Kidney tubule cell (primary cell): ENCODE measurements at regions not wholly inside any gene's neighbourhood (a gene's known extent, or its start where the extent isn't known, plus 50 kb on each side); places are given as distances from the start of the nearest gene placed in this dataset.

ENCODE experiments used
- DNase-seq: peaks from one replicate; pipeline ENCODE4 v3.0.0-alpha.2; 2018; ENCODE audit warnings: low spot score

DNA sequence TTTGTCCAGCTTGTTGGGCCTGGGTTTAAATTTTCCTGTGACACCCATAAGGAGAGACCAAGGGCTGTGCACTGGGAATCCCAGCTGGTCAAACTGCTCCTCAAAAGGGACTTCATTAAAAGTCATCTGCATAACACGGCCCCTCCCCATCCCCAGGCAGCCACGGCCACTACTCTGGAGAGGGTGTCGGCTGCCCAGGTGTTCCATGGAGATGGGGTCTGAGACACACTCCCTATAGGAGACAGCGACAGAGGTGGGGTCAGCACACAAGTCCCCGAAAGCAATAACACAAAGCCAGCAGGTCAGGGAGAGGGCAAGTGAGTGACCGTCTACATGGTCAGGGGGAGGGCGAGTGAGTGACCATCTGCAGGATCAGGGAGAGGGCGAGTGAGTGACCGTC lies 75.6 kb upstream of the BCL11B start:
- DNase-seq, result no peak

DNA sequence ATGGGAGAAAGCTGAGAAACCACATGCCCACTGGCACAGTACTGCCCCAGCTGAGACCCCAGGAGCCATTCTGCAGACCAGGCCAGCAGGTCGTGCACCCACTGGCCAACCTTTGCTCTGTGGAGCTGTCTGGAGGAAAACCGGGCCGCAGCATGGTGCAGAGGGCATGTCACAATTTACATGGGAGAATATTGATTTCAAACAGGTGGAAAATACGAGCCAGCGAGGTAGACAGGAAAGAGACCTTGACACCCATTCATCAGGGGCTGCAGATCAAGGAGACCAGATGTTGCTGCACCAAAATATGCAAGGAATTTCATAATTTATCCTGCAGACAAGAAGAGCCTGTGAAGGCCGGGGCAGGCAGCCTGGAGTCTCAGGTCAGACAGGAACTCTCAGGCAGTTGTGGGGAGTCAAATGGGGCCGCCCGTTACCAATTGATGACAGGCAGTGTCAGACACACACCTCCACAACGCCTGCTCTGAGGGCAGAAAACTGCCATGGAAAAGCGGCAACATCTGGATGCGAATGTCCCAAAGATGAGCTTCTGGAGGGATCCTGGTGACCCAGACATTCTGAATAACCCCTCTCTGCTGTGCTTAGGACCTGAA lies 74.6 kb upstream of the BCL11B start:
- DNase-seq, result no peak

DNA sequence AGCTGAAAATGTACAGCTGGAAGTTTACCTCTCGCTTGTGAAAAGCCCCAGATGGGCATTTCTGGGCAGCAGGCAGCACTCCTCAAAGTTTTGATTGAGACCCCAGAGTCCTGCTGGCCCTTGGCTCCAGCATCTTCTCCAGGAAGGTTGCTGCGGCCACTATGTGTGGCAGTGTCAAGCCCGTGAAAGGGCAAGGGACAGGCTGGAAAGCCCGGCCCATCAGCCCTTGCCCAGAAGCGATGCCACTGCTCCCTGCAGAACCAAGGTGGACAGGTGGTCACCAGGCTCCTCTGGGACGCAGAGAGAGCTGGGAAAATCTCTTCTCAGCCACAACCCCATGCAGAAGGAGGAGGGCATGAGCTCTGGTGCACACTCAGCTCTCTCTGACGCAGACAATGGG lies 73.5 kb upstream of the BCL11B start:
- no peak for DNase-seq

DNA sequence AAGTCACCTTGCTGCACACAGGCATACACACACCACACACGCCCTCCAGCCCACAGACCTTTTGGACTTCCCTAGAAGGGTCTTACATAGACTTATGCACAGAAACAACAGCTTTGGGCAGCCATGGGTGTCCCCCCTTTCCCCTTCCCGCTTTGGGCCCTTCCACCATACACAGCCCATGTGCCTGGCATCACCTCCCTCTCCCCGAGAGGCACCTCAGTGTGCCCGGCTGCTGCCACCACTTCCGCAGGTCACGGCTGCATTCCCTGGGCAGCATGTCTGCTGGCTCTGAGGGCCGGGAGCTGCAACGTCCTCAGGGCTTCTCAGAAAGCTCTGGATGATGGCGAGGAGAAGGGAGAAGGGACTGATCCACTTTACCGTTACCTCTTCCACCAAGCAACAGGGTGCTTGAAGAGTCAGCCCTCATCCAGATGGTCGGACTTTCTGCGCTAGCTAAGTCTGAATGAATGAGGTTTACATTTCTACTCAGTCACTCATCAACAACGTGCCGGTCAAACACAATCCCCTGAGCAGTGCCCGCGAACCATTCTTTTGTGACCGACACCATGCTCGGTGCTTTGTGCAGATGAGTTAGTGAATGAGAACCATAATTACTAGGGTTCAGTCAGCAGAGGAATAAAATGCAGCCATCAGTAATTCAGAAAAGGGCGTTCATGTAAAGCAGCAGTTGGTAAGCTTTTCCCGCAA lies 72.2 kb upstream of the BCL11B start:
- DNase-seq, result no peak

DNA sequence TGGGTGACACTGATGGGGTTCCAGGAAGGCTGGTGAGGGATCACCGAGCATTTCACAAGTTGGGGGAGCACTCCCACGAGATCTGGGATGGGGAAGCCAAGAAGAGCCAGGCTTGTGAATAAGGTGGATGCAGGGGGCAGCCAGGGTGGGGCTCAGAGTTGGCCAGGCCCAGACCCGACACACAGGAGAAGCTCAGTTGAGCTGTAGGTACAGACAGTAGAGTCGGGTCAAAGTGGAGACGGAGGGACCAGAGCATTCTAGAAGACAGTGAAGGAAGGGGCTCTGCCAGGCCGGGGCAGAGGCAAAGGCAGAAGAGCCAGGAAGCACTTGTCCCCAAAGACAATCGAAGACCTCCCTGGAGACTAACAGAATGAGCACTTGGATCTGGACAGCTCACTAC lies 70.9 kb upstream of the BCL11B start:
- DNase-seq, result no peak

DNA sequence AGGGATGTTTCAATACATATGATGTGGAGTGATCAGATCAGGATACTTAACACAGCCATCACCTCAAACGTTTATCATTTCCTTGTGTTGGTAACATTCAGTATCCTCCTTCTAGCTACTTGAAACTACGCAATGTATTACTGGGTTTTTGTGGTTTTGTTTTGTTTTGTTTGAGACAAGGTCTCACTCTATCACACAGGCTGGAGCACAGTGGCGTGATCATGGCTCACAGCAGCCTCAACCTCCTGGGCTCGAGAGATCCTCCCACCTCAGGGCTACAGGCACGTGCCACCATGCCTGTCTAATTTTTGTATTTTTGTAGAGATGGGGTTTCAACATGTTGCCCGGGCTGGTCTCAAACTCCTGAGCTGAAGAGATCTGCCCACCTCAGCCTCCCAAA lies 70.2 kb upstream of the BCL11B start:
- no peak for DNase-seq

DNA sequence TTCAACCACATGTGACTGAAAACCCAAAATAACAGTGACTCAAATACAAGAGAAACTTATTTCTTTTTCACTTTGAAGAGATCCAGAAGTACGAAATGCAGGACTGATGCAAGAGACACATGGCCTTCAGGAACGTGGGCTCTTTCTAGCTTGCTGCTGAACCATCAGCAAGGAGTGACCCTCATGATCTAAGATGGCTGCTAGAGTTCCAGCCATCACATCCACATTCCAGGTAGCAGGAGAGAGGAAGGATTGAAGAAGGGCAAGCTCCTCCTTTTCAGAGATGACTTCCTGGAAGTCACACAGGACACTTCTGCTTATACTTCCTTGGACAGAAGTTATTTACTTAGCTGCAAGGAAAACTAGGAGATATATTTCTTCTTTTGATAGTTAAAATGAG lies 67.6 kb upstream of the BCL11B start:
- DNase-seq, result no peak

DNA sequence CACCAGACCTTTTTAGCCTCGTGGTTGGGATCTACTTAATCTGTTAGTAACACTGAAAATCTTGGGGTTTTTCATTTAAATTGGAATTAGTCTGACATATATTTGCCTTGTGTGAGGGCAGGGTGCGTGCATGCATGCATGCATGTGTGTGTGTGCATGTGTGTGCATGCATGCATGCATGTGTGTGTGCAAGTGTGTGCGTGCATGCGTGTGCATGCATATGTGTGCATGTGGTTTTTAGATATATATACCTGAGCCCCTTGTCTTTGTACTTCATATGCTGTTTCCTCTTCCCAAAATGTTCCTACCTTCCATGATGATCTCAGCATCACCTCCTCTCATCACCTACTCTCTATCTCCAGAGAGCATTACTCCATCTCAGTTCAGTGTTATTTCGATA lies 66.3 kb upstream of the BCL11B start:
- DNase-seq, result no peak

DNA sequence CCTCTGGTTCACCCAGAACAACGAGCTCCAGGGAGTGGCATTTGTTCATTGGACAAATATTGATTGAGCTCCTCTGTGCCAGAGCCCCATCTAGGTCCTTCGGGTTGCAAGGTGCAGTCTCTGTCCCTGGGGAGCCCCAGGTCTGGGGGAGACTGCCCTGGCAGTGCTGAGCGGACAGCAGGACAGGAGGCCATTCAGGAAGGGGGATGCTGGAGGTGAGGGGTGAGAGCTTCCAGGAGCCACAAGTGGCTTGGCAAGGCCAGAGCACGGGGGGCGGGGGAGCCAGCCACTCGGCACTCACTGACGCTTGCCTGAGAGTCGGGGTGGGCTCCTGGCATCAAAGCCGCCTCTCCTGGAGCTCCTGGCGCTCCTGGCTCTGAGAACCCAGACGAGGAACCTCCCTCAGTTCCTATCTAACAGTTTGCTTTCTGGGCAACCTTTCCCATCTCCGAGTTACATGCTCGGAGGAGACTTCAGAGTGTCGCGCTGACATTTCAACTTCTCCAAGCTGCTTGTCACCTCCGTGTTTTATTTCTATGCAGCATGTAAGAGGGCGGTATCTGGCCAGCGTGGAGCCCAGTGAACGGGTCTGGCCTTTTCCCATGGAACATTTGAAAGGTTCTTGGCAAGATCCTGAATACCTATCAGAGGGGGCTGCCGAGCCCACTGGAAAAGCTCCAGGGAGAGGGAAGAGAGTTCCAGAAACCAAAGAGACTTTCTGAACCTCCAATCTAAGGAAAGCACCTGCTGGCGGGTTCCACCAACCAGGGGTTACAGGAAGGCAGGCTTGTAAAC lies 62.0 kb upstream of the BCL11B start:
- no peak for DNase-seq

DNA sequence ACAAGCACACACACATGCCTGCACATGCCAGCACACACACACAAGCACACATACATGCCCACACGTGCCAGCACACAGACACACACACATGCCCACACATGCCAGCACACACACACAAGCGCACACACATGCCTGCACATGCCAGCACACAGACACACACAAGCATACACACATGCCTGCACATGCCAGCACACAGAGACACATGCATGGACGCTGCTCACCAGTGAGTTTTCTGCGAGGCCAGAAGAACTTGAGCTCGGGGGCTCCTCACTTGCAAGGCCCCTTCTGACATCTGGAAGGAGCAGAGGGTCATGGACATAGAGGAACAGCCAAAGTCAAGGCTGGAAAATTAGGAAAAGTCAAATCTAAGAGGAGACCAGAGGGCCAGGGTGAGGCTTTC lies 61.2 kb upstream of the BCL11B start:
- no peak for DNase-seq

DNA sequence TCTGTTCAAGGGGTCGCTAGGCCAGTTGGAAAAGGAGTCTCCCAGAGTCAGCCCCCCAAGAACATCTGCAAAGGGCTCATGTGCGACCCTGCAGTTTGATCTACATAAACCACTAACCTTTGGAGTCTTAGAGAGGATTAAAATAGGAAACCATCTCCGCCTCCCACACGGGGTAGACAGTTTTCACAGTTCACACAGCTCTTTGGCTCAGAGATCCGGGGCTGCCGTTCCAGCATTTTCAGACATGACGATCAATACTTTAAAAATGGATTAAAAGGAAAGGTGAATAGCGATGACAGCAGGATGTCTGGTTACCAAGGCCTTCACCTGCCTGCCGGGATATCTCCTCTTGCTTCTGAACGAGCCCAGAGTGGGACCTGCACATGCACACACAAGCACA lies 59.8 kb upstream of the BCL11B start:
- no peak for DNase-seq

DNA sequence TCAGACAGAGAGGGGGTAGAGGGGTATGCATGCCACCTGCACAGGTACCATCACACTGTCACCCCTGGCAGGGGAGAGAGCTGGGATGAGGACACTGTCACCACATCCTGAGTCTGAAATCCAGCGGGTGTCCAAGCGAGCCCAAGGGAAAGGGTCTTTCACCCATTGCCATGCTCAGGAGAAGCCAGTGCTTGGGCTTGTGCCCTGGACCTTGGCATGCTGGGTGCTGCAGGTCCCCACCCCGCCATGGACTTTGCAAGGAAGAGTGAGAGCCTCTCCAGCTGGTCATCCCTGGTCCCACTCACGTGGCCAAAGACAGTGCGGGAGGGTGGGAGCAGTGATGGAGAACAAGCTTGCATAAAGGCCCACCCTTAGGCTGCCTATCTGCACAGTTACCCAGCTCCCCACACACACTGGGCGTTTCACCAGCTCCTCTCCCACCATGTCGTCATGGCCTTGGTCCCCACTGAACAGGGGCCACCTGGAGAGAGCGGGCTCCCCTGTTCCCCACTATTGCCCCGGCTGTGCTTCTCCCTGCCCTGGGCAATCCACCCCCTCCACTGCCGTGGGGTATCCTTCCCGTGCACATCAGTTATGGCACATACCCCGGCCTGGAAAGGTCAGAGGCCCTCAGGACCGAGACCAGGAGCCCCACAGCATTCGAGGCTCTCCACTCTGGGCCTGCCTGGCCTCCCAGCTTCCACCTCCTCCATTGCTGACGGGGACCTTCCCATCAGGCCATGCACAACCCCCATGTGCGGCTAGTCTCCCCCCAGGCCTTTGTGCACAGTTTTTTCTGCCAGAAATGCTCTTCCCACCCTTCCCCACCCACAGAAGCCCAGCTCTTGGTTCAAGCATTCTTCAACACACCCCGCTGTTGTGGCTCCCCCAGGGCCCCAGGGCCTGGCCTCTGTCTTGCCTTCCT lies 58.6 kb upstream of the BCL11B start:
- DNase-seq, result no peak

DNA sequence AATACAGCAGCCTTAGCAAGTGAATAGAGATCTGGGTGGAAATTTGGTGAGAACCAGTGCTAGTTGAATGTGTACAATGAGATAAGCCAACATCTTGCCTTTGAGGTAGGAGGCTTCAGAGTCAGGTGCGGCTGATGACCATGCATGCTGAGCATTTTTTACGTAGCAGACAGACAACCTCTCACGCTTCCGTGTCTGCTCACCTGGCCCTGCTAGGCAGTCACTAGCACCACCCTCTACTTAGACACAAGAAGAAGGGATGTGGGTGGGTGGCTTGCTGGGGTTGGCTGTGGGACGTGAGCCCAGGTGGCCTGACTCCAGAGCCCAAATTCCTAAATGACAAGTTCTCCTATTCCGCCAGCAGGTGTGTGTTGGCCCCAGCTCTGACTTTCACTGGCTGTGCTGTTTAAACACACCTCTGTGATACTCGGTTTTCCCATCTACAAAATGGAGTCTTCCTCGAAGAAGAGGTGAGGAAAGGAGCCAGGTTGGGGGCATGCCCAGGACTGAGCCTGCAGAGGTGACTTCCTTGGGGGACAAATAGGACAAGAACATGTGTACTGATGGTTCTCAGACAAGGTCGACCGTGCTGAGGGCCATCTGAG lies 57.8 kb upstream of the BCL11B start:
- DNase-seq, result no peak

DNA sequence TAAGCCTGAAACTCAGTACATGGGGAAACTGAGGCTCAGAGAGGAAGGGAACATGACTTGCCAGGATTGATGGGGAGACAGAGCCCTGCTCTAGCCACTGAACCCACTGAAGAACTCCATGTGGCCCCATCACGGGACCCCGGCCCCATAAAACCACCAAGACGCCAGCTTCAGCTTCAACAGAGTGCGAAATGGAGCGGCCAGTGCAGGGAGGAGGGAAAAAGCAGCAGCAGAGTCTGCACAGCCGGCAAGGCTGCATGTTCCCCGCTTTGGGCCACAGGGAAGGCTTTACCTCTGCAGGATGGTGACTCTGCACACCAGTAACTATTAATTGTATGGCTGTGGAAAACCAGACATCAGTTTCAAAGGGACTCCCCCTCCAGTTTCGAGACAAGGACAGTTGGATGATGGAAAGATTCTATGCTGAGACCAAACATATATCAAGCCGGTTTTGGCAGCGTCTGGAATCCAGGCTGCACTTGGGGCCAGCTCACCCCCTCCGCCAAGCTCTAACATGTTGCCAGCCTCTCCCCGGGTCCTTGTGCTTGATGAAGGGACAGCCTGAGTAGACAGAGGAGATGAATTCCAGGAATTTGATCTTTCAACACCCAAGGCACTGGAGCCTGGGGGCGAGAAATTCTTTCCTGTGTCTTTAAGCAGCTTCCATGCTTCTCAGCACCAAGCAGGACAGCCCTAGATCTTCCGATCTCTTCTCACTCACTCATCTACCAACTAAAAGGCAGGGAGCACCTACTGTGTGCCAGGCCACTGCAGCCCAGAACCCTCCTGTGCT lies 55.7 kb upstream of the BCL11B start:
- peak; percentile 2 for DNase-seq

DNA sequence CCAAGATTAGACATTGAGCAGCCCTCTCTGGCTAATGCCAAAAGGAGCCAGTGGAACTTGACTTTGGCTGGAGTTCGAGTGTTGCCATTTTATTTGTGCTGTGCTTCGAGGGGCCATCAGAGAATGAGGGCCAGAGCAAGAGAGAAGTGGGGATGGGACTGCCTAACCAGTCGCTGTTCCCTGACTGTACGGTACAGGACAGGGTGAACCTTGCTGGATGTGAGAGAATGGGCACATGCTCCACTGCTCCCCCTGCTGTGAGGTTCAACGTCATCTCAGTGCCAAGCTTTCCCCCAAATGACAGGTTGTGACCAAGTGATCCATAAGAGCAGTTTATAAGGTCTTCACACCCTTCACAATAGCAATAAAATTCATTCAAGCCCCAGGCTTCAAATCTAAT lies 55.1 kb upstream of the BCL11B start:
- no peak for DNase-seq

DNA sequence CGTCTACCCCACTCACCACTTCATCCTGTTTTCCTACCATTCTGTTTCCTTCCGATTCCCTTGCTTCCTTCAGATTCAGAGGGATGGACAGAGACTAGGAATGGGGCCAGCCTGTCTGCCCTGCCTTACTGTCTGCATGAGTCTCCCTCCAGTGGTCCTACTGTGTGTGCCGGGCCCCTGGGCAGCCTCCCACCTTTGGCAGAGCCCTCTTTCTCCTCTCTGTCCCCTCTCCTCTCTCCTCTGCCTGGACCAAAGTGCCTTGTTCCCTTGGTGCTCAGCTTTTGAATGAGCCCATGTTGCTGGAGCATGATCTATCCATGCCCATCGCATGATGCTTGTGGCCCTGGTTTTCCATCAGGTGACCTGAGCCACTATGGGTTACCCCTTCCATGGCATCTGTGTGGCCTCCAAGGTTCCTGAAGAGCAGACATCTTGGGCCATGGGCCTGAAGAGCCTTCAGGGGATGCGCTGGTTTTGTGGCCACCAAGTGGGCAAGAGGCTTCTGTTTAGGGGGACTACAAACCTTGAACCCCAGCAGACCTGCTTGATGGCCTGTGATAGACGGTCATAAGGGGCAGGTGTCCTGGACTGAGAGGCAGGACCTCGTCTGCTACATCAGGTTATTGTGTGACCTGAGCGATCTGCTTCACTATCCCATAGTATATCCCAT lies 54.2 kb upstream of the BCL11B start:
- DNase-seq, result no peak

DNA sequence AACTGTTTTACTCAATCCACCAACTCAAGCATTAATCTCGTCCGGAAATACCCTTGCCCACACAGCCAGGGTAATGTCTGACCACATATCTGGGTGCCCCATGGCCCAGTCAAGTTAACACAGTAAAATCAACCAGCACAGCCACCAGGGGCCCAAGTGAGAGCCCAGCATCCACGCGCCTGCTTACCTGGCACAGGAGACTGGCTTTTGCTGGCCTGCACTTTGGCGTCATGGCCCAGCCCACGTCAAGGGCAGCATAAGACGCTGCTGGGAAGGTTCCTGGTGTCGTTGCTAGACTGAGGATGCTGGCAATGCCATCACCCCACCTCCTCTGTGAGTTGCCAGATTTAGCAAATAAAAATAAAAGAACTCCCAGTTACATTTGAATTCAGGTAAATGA lies 53.6 kb upstream of the BCL11B start:
- DNase-seq, result no peak

DNA sequence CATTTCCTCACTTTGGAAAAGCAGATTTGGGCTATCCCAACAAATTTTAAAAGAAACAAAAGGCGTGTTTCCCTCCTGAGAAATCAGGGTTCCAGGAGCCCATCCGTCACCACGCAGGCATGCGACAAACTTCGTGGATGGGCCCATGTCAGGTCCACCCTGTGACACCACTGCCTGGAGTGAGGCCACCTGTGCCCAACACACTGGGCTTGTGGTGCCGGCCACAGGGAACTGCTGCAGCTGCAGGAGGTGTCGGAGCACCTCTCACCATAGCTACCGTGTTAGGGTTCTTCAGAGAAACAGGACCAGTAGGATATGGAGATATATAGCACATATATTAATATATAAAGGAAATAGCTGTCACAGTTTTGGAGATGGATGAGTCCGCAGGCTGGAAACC lies 53.0 kb upstream of the BCL11B start:
- no peak for DNase-seq

DNA sequence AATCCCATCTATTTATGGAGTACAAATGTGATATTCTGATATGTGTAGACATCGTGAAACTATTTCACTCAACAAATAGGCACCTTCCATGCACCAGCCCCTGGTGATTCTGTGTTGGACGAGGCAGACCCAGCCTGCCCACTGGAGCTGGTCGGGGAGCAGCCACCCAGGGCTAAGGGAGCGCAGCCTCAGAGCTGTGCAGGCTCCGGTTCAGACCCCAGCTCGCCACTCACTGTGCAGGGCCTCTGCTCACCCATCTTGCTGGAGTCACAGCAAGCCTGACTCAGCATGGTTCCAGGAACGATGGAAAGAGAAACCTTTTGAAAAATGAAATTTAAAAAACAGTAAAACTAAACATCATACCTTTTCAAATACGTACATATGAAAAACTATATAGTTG lies 52.3 kb upstream of the BCL11B start:
- no peak for DNase-seq

DNA sequence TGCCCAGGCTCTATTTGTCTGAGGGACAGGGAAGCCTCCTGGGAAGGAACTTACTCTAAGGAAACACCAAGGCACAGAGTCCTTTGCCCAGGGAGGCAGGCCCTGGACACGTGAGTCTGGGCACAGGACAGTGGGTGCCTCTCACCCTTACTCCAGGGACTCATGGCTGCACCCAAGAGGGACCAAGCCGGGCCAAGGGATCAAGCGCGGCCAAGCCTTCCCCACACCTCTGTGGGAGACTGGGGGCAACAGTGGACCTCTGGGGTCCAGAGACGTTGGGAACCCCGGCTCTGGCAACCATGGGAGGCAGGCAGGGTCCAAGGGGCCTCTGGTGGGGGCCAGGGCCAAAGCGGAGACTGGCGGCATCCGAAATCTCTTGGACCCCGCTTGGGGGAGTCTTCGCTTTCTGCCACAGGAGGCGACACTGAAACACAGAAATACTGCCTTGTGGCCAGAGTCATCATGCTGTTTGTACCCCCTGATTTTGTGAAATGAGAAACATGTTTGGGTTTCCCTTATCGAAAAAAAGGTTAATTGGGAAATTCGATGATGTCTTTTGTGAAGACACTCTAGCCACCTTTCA lies 51.7 kb upstream of the BCL11B start:
- DNase-seq, result no peak
